ENCODE measurements at regions not wholly inside any gene's neighbourhood (a gene's known extent, or its start where the extent isn't known, plus 50 kb on each side); places are given as distances from the start of the nearest gene placed in this dataset.

DNA sequence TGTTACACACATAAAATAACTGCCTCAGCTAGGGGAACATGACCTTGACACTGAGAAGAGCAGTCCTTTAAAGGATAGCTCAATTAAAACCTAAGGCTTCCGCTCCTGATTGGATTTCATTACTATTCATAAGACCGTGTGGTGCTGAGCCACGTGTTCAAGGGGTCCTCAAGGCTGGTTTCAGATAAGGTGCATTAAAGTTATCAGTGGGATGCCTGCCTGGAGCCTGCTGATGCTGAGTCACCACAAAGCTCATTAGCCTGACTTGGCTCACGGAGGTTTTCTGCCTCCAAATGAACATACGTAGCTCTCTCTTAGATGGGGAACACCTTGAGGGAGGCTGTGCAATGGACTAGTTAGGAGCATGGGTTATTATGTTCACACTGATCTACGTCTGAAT lies 518.9 kb downstream of the TDRD15 start:
- DNase-seq = no peak
- intact Hi-C loops (cut with DNase I) = no loop called here
- WGBS, 3 donors = 54 to 59% (median 59%) methylated on average over 6 of the region's 6 CpGs
- Histone ChIP-seq H3K9me3 (no peaks in the 10 kb centered on the region), H3K4me1 (ENCODE audit: insufficient read depth) (peaks cover 10% of the 10 kb centered on the region), H3K27me3 (no peaks in the 10 kb centered on the region), H3K36me3 (no peaks in the 10 kb centered on the region), H3K27ac (no peak overlapping the region), H3K4me3 (no peak overlapping the region)
- TF ChIP-seq, protein P1, sequence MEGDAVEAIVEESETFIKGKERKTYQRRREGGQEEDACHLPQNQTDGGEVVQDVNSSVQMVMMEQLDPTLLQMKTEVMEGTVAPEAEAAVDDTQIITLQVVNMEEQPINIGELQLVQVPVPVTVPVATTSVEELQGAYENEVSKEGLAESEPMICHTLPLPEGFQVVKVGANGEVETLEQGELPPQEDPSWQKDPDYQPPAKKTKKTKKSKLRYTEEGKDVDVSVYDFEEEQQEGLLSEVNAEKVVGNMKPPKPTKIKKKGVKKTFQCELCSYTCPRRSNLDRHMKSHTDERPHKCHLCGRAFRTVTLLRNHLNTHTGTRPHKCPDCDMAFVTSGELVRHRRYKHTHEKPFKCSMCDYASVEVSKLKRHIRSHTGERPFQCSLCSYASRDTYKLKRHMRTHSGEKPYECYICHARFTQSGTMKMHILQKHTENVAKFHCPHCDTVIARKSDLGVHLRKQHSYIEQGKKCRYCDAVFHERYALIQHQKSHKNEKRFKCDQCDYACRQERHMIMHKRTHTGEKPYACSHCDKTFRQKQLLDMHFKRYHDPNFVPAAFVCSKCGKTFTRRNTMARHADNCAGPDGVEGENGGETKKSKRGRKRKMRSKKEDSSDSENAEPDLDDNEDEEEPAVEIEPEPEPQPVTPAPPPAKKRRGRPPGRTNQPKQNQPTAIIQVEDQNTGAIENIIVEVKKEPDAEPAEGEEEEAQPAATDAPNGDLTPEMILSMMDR (IDR thresholded peaks at IDR 0.05) = no peak
- TF ChIP-seq EP300 (IDR thresholded peaks at IDR 0.05) (no peak), POLR2A (IDR thresholded peaks at IDR 0.05) (no peak)

DNA sequence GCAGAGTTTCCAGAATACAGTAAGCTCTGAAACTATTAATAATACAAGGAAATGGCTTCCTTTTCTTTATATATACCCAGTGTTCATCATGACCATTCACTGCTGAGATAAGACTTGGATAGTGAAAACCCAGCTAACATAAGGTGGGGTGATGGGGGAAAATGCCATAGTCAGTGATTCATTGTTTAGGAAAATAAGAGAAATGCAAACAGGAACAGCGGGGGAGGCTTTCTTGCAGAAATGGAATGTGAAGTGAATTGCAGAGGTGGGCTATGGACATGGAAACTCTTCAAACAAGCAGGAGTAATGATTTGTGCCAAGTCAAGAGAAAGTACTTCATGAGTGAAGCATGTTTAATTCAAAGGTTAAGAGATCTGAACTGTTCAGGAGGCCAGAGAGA lies 519.4 kb downstream of the TDRD15 start:
- Histone ChIP-seq H3K27me3 (no peaks in the 10 kb centered on the region), H3K36me3 (no peaks in the 10 kb centered on the region), H3K9me3 (no peaks in the 10 kb centered on the region), H3K4me3 (no peak overlapping the region), H3K27ac (no peak overlapping the region), H3K4me1 (ENCODE audit: insufficient read depth) (peaks cover 13% of the 10 kb centered on the region)
- TF ChIP-seq, protein P1 (IDR thresholded peaks at IDR 0.05) = no peak
- TF ChIP-seq EP300 (IDR thresholded peaks at IDR 0.05) = no peak
- TF ChIP-seq POLR2A (IDR thresholded peaks at IDR 0.05) = no peak
- no peak for DNase-seq
- intact Hi-C loops (cut with DNase I) = no loop called here
- 80 to 91% (median 84%) methylated on average over 1 of the region's 1 CpG for WGBS, 3 donors

DNA sequence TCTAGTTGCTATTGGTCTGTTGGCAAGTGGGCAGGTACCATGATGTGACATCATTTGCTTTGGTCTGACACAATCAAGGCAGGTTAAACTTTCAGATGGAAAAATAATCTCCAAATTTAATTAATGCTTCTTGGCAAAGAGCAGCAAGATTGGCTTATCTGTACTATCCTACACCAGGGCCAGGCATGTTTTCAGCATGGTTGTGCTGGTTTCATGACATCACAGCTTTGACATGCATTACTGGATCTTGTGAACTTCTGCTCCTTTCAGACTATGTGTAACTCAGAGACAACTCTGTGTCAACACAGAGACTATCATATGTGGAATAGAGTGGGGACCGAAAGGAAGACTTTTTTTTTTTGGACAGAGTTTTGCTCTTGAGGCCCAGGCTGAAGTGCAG lies 520.5 kb downstream of the TDRD15 start:
- Histone ChIP-seq H3K4me1 (ENCODE audit: insufficient read depth) (peaks cover 16% of the 10 kb centered on the region), H3K27ac (no peak overlapping the region), H3K4me3 (no peak overlapping the region), H3K36me3 (no peaks in the 10 kb centered on the region), H3K9me3 (no peaks in the 10 kb centered on the region), H3K27me3 (no peaks in the 10 kb centered on the region)
- DNase-seq = no peak
- WGBS, 3 donors = 88 to 100% (median 92%) methylated on average over 1 of the region's 1 CpG
- TF ChIP-seq POLR2A (IDR thresholded peaks at IDR 0.05) (no peak), EP300 (IDR thresholded peaks at IDR 0.05) (no peak)
- TF ChIP-seq, protein P1 (IDR thresholded peaks at IDR 0.05) = no peak
- intact Hi-C loops (cut with DNase I) = no loop called here

DNA sequence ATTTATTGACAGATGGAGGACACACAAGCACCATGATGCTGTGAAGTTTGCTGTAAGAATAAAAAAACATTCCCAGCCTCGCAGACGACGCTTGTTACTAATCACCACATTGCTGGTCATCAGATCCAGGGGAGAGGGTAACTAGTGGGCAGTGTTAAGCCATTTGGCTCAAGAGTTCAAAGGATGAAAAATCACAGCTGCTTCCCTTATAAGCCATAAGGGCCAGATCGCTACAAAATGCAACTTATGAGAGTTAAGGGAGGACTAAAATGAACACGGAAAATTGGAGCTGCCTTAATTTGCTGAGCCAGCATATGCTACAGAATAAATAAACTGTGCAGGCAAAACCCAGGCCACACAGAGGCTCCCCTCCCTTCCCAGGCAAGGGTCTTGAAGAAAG lies 522.6 kb downstream of the TDRD15 start:
- intact Hi-C loops (cut with DNase I) = loop anchor here in 1 of 4 donors (5.0 kb wide), 1 partner anchor 374 kb away; no protein-coding TSS in a partner anchor
- H3K4me1 ChIP-seq (ENCODE audit: insufficient read depth) = peaks cover 18% of the 10 kb centered on the region
- 6 to 16% (median 13%) methylated on average over 5 of the region's 5 CpGs for WGBS, 3 donors
- H3K27ac ChIP-seq = no peak overlapping the region
- no peaks in the 10 kb centered on the region for H3K27me3 ChIP-seq
- no peaks in the 10 kb centered on the region for H3K9me3 ChIP-seq
- TF ChIP-seq, protein P1 (IDR thresholded peaks at IDR 0.05) = no peak
- TF ChIP-seq POLR2A (IDR thresholded peaks at IDR 0.05) (no peak), EP300 (IDR thresholded peaks at IDR 0.05) (no peak)
- H3K4me3 ChIP-seq = no peak overlapping the region
- no peaks in the 10 kb centered on the region for H3K36me3 ChIP-seq
- DNase-seq = no peak

All from ovary (tissue), 7 donors.